Activated gamma-delta T cell treated with Interleukin-2 at 50 U/mL for 16 hours (primary cell): ENCODE measurements at regions not wholly inside any gene's neighbourhood (a gene's known extent, or its start where the extent isn't known, plus 50 kb on each side); places are given as distances from the start of the nearest gene placed in this dataset.

ENCODE experiments used
- DNase-seq: peaks from one replicate; pipeline ENCODE4 v3.0.0-alpha.2; 2020

GRCh38 chr13:105820415-105820814 lies 715.0 kb downstream of the EFNB2 start:
- no peak for DNase-seq

GRCh38 chr13:105817498-105817897 lies 718.0 kb downstream of the EFNB2 start:
- no peak for DNase-seq

GRCh38 chr13:105816994-105817393 lies 718.5 kb downstream of the EFNB2 start:
- DNase-seq: no peak

- no peak for DNase-seq
These were observed 720.6 kb downstream of the EFNB2 start for GRCh38 chr13:105814902-105815250.

- no peak for DNase-seq
These were observed 721.1 kb downstream of the EFNB2 start for GRCh38 chr13:105814219-105814901.

GRCh38 chr13:105806628-105806920 lies 728.9 kb downstream of the EFNB2 start:
- no peak for DNase-seq

GRCh38 chr13:105805892-105806627 lies 729.4 kb downstream of the EFNB2 start:
- DNase-seq: no peak

GRCh38 chr13:105804561-105805190 lies 730.8 kb downstream of the EFNB2 start:
- DNase-seq: no peak

GRCh38 chr13:105799155-105799554 lies 736.3 kb downstream of the EFNB2 start:
- no peak for DNase-seq

GRCh38 chr13:105798541-105798940 lies 736.9 kb downstream of the EFNB2 start:
- no peak for DNase-seq

GRCh38 chr13:105796081-105796480 lies 739.4 kb downstream of the EFNB2 start:
- DNase-seq: no peak

GRCh38 chr13:105790923-105791322 lies 744.5 kb downstream of the EFNB2 start:
- DNase-seq: no peak

GRCh38 chr13:105788530-105788929 lies 746.9 kb downstream of the EFNB2 start:
- DNase-seq: no peak

- DNase-seq: no peak
These were observed 747.8 kb downstream of the EFNB2 start for GRCh38 chr13:105787632-105788031.

- no peak for DNase-seq
These were observed 750.0 kb downstream of the EFNB2 start for GRCh38 chr13:105785436-105785835.

GRCh38 chr13:105783261-105783660 lies 752.2 kb downstream of the EFNB2 start:
- DNase-seq: no peak

GRCh38 chr13:105778196-105778595 lies 757.3 kb downstream of the EFNB2 start:
- DNase-seq: no peak

GRCh38 chr13:105774739-105775460 lies 760.6 kb downstream of the EFNB2 start:
- DNase-seq: no peak

GRCh38 chr13:105773863-105774538 lies 761.5 kb downstream of the EFNB2 start:
- DNase-seq: no peak

- DNase-seq: no peak
These were observed 762.2 kb downstream of the EFNB2 start for GRCh38 chr13:105773241-105773640.

- no peak for DNase-seq
These were observed 771.0 kb downstream of the EFNB2 start for GRCh38 chr13:105764486-105764885.

GRCh38 chr13:105763851-105764250 lies 771.6 kb downstream of the EFNB2 start:
- DNase-seq: no peak

- DNase-seq: no peak
These were observed 773.4 kb downstream of the EFNB2 start for GRCh38 chr13:105762096-105762495.
